Activated CD4-positive, alpha-beta T cell treated with anti-CD3 and anti-CD28 coated beads, Interleukin-2, Interleukin-6, amounts not matched to agents 100 ng/mL and 50 ng/mL, durations not matched to agents 16 hours and 8 hours (primary cell): ENCODE measurements at regions not wholly inside any gene's neighbourhood (a gene's known extent, or its start where the extent isn't known, plus 50 kb on each side); places are given as distances from the start of the nearest gene placed in this dataset.
"Not testable (repeated sequence)": the region's sequence is repeated elsewhere in the genome, so short reads cannot be mapped to it uniquely, and the experiment has no call there.

Source experiments
- DNase-seq: peaks from one replicate; pipeline ENCODE4 v3.0.0-alpha.2; 2020

DNA sequence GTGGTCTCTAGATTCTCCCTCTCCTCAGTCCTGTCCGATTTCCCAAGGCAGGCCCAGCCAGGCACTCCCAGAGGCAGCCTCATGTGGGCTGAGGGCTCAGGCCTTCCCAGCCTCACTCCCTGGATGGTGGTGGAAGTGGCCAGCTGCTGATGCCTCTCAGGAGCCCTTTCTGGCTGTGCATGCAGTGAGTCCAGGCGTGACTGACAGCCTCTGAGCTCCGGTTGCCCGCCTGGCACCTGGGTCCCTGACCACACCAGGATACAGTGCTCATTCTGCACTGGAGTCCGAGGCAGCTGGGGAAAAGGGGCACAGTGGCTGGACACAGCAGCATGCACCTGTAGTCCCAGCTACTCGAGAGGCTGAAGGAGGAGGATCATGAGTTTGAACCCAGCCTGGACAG lies 132.6 kb downstream of the CUL2 start:
- DNase-seq = no peak

DNA sequence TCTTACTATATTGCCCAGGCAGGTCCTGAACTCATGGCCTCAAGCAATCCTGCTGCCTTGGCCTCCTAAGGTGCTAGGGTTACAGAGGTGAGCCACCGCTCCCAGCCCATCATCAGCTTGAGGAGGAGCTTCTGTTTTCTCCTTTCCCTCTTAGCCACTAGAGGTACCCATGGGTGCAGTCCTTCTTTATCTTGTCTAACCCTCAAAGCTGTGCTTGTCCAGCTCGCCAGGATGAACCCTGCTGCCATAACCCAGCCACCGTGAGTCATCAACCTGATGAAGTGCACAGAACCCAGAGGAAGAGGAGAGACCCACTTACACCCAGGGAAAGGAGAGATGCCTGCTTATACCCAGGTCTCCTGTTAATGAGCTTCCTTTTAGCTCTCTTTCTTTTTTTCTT lies 133.4 kb downstream of the CUL2 start:
- DNase-seq = no peak

- DNase-seq = no peak
These were observed 134.8 kb downstream of the CUL2 start for GRCh38 chr10:34955391-34955790.

- DNase-seq = no peak
These were observed 136.0 kb downstream of the CUL2 start for GRCh38 chr10:34954142-34954541.

- DNase-seq = peak; percentile 36
These were observed 136.3 kb upstream of the PARD3 start for GRCh38 chr10:34951263-34951887.

DNA sequence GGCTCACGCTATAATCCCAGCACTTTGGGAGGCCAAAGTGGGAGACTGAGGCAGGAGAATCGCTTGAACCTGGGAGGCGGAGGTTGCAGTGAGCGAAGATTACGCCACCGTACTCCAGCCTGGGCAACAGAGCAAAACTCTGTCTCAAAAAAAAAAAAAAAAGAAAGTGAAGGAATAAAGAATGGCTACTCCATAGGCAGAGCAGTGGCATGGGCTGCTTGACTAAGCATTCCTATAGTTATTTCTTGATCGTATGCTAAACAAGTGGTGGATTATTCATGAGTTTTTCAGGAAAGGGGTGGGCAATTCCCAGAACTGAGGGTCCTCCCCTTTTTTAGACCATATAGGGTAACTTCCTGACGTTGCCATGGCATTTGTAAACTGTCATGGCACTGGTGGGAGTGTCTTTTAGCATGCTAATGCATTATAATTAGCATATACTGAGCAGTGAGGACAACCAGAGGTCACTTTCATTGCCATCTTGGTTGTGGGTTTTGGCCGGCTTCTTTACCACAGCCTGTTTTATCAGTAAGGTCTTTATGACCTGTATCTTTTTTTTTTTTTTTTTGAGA lies 130.9 kb upstream of the PARD3 start:
- DNase-seq = not testable (repeated sequence)

DNA sequence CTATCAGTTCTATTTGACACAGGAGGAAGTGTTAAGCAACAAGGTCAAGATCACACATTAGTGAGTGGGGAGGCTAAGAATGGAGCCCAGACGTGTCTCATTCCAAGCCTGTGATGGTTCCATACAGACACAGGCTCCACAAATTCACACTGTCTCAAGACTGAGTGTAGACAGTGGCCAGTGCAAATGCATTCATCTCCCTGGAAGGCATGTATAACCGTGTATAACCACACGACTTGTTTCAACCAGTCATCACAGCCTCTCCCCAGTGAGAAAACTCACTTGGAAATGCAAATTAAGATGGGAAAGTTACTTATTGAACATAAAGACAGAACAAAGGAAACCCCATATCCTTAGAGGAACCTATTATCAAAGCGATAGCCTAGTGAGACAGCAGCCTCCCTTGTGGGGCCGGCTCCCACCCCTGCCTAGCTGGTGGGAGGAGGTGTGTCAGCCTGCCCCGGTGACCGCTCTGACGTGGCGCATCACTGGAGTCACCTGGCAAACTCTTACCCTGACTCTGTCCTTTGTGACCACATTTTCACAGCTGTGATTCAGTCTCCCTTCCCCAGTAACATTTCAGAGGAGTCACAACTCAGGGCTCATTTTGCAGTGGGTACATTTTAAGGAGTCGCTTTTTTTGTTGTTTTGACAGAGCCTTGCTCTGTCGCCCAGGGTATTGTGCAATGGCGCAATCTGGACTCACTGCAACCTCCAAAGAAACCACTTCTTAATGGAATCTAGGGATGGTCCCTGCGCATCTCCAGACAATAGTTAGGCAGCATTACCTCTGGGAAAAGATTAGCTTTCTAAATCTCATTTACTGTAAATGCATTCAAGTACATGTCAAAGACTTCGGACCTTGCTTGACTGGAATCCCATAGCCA lies 126.6 kb upstream of the PARD3 start:
- DNase-seq = no peak

DNA sequence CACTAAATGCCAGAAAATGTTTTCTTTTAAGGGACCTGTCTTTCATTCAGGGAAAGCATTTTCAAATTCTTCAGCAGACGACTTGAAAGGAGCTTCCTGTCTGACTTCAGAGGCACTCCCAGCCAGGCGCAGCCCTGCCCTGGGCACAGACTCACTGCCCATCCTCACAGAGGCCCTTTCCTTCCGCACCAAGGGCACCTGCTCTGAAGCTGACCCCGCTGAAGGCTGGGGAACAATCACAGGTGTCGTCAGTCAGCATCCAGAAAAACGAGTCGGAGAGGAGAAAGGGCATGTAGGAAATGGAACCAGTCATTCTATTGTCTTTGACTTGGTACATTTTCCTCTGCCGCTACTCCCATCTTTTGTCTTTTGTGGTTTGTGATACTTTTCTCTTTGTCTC lies 125.3 kb upstream of the PARD3 start:
- DNase-seq = no peak

DNA sequence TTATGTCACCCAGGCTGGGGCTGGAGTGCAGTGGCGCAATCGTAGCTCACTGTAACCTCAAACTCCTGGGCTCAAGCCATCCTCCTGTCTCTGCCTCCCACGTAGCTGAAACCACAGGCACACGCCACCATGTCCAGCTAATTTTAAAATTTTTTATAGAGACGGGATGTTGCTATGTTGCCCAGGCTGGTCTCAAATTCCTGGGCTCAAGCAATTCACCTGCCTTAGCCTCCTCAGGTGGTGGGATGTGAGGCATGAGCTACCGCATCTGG lies 123.2 kb upstream of the PARD3 start:
- DNase-seq = no peak

DNA sequence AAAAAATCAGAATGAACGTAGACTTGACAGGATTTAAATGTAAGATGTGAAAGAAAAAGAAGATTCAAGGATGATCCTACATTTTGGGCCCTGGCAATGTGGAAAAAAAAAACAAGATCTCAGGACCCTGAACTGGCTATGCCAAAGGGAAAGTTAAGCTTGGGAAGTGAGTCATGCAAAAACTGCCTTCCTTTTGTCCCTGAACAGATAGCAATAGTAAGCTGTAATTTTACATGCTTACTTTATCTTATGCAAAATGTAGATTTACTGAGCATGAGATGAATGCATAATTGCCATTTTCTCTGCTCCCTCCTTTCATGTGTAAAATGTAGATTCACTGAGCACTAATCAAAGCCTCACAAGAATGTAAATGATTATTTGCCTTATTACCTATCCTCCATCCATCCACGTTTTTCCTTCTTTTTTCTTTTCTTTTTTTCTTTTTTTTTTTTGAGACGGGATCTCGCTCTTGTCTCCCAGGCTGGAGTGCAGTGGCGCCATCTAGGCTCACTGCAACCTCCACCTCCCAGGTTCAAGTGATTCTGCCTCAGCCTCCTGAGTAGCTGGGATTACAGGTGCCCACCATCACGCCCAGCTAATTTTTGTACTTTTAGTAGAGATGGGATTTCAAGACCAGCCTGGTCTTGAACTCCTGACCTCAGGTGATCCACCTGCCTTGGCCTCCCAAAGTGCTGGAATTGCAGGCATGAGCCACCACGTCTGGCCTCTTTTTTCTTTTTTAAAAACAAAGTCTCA lies 122.7 kb upstream of the PARD3 start:
- not testable (repeated sequence) for DNase-seq

DNA sequence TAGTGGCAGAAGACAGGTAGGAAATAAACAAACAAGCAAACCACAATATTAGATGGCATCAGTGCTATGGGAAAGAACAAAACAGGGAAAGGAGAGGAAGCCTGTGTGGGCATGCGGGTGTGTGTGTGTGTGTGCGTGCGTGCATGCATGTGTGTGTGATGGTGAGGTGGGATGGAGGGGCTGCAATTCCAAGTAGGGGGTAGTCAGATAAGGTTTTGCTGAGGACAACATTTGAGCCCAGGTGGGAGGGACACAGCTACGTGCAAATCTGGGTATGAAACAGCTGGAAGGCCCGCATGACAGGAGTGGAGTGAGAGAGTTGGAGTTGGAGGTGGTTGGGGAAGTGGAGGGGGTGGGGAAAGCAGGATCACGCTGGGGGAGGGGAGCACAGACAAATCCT lies 121.0 kb upstream of the PARD3 start:
- DNase-seq = no peak

- no peak for DNase-seq
These were observed 118.6 kb upstream of the PARD3 start for GRCh38 chr10:34933676-34934075.

DNA sequence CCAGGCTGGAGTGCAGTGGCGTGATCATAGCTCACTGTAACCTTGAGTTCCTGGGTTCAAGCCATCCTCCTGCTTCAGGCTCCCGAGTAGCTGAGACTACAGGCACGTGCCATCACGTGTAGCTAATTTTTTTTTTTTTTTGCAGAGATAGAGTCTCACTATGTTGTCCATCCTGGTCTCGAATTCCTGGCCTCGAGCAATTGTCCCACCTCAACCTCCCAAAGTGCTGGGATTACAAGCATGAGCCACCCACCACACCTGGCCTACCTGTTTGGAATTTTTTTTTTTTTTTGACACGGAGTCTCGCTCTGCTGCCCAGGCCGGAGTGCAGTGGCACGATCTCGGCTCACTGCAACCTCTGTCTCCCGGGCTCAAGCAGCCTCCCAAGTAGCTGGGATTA lies 117.1 kb upstream of the PARD3 start:
- no peak for DNase-seq

- no peak for DNase-seq
These were observed 116.1 kb upstream of the PARD3 start for GRCh38 chr10:34931216-34931615.

GRCh38 chr10:34922138-34922537 lies 107.0 kb upstream of the PARD3 start:
- DNase-seq = no peak

GRCh38 chr10:34920578-34920977 lies 105.5 kb upstream of the PARD3 start:
- DNase-seq = no peak

GRCh38 chr10:34918776-34919315 lies 103.8 kb upstream of the PARD3 start:
- DNase-seq = no peak

- DNase-seq = no peak
These were observed 103.1 kb upstream of the PARD3 start for GRCh38 chr10:34918060-34918775.

DNA sequence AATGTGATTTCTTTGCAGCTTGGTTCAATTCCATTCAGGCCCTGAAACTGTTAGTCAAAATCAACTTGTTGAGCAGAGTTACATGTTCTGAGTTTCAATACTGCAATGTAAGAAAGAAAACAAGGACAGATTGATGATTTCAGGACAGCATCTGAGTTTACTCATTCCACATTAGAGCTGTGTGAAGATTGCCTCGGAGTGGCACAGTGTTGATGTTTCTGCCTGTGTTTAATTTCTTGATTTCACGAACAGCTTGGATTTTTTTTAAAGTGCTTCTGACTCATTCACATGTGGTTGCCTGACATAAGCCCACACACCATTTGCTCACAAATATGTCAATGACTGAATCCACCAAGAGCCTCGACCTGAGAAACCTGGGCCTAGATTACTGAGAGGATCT lies 101.2 kb upstream of the PARD3 start:
- DNase-seq = peak; percentile 15

GRCh38 chr10:34912771-34913170 lies 97.7 kb upstream of the PARD3 start:
- DNase-seq = no peak

DNA sequence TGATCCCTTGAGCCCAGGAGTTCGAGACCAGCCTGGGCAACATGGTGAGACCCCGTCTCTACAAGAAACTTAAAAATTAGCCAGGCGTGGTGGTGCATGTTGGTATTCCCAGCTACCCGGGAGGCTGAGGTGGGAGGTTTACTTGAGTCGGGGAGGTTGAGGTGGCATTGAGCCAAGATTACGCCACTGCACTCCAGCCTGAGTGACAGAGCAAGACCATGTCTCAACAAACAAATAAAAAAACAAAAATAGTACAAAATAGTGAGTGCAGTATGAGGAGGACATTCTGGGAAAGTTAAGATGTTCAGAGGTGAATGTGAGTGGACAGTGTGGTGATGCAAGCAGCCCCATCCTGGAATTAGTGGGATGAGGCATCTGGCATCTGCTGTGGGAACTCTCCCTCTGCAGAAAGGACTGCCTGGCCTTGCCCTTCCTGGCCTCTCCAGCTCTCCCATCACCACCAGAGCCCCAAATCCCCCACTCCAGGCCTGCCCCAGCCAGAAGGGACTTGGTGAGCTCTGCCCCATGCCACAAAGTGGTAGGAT lies 96.6 kb upstream of the PARD3 start:
- no peak for DNase-seq

DNA sequence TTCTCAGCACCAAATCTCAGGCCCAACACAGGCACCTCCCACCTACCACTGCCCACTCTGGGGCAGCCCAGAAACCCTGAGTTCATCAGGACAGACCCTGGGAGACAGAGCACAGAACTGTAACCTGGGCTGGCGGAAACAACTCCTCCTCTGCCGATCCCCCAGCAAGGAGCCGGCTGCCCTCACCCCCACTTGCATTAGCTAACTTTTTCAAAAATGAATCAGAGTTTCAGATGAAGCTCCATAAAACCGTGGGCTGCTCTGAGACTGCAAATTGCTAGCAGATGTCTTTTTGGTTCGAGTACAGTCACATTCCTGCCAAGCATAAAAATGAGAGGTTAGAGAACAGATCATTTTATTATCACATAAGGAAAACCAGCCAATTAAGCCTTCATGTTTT lies 93.4 kb upstream of the PARD3 start:
- DNase-seq = no peak
